Aorta (tissue), 5 donors: ENCODE measurements at regions not wholly inside any gene's neighbourhood (a gene's known extent, or its start where the extent isn't known, plus 50 kb on each side); places are given as distances from the start of the nearest gene placed in this dataset.
"Not testable (repeated sequence)": the region's sequence is repeated elsewhere in the genome, so short reads cannot be mapped to it uniquely, and the experiment has no call there.

Experiments used
- ATAC-seq: fragments of 200-7000 bp; cut with Tn5 transposase; one replicate; pipeline ENCODE4 v1.9.1; 2022; ENCODE audit warnings: moderate library complexity; ENCODE audit not compliant: low FRiP score
- DNase-seq, 2 donors: peaks; one replicate each; pipeline ENCODE4 v3.0.0-alpha.2; 2020
- H3K27ac ChIP-seq, 2 donors: one replicate each; pipeline ENCODE4 v1.5.1; 2013; ENCODE audit warnings: low read length in 2 of 2, mild to moderate bottlenecking in 2 of 2, moderate library complexity in 2 of 2, control low read depth in 1 of 2, inconsistent platforms in 1 of 2, low read depth in 1 of 2
- H3K27me3 ChIP-seq, 2 donors: one replicate each; pipeline ENCODE4 v1.6.1; 2013; ENCODE audit warnings: control low read depth in 1 of 2, low read length in 1 of 2, mild to moderate bottlenecking in 1 of 2, moderate library complexity in 1 of 2; ENCODE audit not compliant: insufficient read depth in 2 of 2, control insufficient read depth in 1 of 2
- H3K36me3 ChIP-seq, 2 donors: one replicate each; pipeline ENCODE4 v1.6.1; 2013; ENCODE audit warnings: control low read depth in 1 of 2, low read length in 1 of 2, mild to moderate bottlenecking in 1 of 2; ENCODE audit not compliant: insufficient read depth in 2 of 2, control insufficient read depth in 1 of 2
- H3K4me1 ChIP-seq, 2 donors: one replicate each; pipeline ENCODE4 v1.6.1; 2013; ENCODE audit warnings: low read length in 2 of 2, control low read depth in 1 of 2, mild to moderate bottlenecking in 1 of 2, moderate library complexity in 1 of 2; ENCODE audit not compliant: insufficient read depth in 2 of 2, control insufficient read depth in 1 of 2
- H3K4me3 ChIP-seq, 2 donors: one replicate each; pipeline ENCODE4 v1.5.1; 2013; ENCODE audit warnings: low read length in 2 of 2, control low read depth in 1 of 2, mild to moderate bottlenecking in 1 of 2
- H3K9me3 ChIP-seq: one replicate; pipeline ENCODE4 v1.6.1; 2013; ENCODE audit warnings: mild to moderate bottlenecking, low read length; ENCODE audit not compliant: control insufficient read depth
- WGBS, 2 donors: extraction: QIAGEN DNeasy Blood & Tissue Kit; methylation state at CpG; one replicate each; pipeline ENCODE4 v1.1.7; 2013; 5-methylcytosine and 5-hydroxymethylcytosine counted together
- intact Hi-C, 2 donors: fragments of 100-400 bp; cut with DNase I; formaldehyde crosslinking; loops; one replicate each; pipeline versions ENCODE4 v1.14.2 to v1.15.0; 2022
- donor health status: healthy with polysubstance abuse.
- donor health status: Bipolar disorder and iron deficiency.
- donor health status: DM: no; HTN: no; CAD: no.
- donor health status: DM: no; HTN: no; CAD: no.
- donor health status: DM: yes; HTN: yes; CAD: no.

DNA sequence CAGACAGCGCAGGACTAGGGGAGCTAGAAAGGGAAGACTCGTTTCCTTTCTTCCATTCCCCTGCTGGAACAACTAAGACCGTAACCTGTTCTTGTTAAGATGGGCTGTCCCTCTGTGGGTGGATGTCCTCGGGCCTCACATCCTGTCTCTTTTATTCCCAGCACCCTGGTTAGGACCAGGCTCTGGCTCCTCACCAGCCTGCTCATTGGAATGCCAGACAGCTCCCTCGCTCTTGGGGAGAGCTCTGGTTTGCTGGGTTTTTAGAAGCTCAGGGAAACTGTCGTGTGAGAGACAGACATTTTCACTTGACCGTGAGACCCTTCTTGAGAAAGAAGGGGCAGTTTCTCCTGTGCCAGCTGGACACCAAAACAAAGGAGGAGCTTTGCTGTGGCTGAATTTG is 58.1 kb upstream of the HABP2 start:
- Histone ChIP-seq H3K9me3 (no peaks in the 10 kb centered on the region), H3K4me3 (no peak overlapping the region), H3K36me3 (no peaks in the 10 kb centered on the region), H3K27me3 (no peaks in the 10 kb centered on the region), H3K27ac (peak overlapping the region in 1 of 2 donors; percentile 86), H3K4me1 (peaks cover 5 to 33% of the 10 kb centered on the region in 2 donors)
- intact Hi-C loops = no loop called here
- ATAC-seq (no peak), DNase-seq (no peak)
- WGBS, 2 donors = 29 to 32% methylated on average over 7 of the region's 7 CpGs

DNA sequence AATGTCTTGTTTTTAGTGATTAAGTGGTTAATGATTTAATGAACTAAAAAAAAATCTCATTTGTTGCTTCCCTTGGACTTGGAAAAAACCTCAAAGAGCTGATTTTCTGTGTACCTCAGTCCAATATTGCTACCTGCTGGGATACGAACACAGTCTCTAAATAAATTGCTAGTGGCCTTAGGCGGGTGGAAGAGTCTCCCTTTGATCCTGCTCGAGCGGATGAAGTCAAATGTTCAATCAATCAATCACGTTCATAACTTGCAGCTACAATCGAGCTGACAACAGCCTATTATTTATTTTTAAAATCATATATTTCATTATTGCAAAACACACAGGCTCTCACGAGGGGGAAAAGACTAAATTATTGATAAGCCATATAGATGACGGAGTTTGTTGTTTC is 57.3 kb upstream of the HABP2 start:
- H3K4me3 ChIP-seq = no peak overlapping the region
- peak overlapping the region in 1 of 2 donors; percentile 11 for H3K27ac ChIP-seq
- DNase-seq (no peak), ATAC-seq (no peak)
- H3K27me3 ChIP-seq = no peaks in the 10 kb centered on the region
- H3K36me3 ChIP-seq = no peaks in the 10 kb centered on the region
- intact Hi-C loops = no loop called here
- H3K9me3 ChIP-seq = no peaks in the 10 kb centered on the region
- WGBS, 2 donors = 84 to 91% methylated on average over 8 of the region's 8 CpGs
- peaks cover 5 to 28% of the 10 kb centered on the region in 2 donors for H3K4me1 ChIP-seq

DNA sequence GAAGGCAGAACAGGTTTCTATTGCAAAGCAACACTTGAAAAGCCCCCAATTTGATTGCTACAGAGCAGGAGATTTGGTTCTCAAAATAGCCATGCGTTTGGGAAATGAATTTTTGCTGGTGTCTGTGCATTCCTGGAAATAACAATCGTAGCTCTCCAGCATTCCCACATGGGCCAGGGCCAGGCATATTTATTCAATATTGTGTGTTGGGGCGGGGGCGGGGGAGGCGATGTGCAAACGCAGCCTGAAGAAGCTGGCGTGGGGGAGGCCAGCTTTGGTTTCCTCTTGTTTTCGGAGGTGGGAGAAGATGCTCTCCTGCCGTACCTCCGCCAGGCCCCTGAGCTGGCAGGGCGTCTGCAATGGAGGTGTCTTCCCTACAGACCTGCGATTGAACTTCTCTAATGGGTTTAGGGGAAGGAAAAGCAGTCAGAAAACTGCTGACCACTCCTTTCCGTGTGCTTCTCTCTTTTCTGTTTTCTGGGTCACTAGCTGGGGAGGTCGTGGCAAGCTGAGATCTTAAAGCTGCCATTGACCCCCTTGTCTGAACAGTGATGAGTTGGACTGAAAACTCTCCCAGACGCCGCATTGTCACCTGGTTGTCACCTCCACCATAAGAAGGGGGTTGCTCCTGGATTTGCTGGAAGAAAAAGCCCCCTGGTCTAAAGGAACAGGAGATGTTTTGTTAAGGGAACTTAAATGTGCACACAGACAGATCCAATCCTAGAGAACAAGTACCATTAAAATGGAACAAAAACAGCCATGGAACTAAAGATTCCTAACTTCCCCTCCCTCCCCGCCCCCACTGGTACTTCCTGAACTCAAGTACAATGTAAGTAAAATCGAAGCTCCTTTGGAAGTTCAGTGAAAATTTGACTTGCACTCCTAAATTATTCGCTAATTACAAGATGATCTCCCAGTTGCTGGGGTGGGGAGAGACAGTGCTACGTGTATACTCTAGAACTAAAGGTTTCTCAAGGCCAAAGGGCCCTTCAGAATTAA is 56.4 kb upstream of the HABP2 start:
- H3K27me3 ChIP-seq = no peaks in the 10 kb centered on the region
- no peak for ATAC-seq
- peak overlapping the region in 1 of 2 donors; percentile 42 for H3K27ac ChIP-seq
- H3K36me3 ChIP-seq = no peaks in the 10 kb centered on the region
- H3K4me1 ChIP-seq = peaks cover 2 to 21% of the 10 kb centered on the region in 2 donors
- intact Hi-C loops = no loop called here
- H3K9me3 ChIP-seq = no peaks in the 10 kb centered on the region
- no peak overlapping the region for H3K4me3 ChIP-seq
- DNase-seq = no peak
- 62 to 63% methylated on average over 20 of the region's 20 CpGs for WGBS, 2 donors

- Histone ChIP-seq H3K27me3 (no peaks in the 10 kb centered on the region), H3K4me3 (no peak overlapping the region), H3K9me3 (no peaks in the 10 kb centered on the region), H3K27ac (no peak overlapping the region), H3K4me1 (peaks cover 0 to 19% of the 10 kb centered on the region in 2 donors), H3K36me3 (no peaks in the 10 kb centered on the region)
- 83 to 84% methylated on average over 8 of the region's 8 CpGs for WGBS, 2 donors
- intact Hi-C loops = no loop called here
- no peak for ATAC-seq
- DNase-seq = no peak
These were observed 55.7 kb upstream of the HABP2 start for GRCh38 chr10:113497198-113497597.

- WGBS, 2 donors = 9 to 12% methylated on average over 4 of the region's 4 CpGs
- H3K4me1 ChIP-seq = peaks cover 0 to 19% of the 10 kb centered on the region in 2 donors
- H3K27ac ChIP-seq = no peak overlapping the region
- no peaks in the 10 kb centered on the region for H3K36me3 ChIP-seq
- H3K4me3 ChIP-seq = no peak overlapping the region
- ATAC-seq = no peak
- H3K9me3 ChIP-seq = no peaks in the 10 kb centered on the region
- no peak for DNase-seq
- H3K27me3 ChIP-seq = no peaks in the 10 kb centered on the region
- intact Hi-C loops = no loop called here
These were observed 53.9 kb upstream of the HABP2 start for GRCh38 chr10:113498997-113499396.

DNA sequence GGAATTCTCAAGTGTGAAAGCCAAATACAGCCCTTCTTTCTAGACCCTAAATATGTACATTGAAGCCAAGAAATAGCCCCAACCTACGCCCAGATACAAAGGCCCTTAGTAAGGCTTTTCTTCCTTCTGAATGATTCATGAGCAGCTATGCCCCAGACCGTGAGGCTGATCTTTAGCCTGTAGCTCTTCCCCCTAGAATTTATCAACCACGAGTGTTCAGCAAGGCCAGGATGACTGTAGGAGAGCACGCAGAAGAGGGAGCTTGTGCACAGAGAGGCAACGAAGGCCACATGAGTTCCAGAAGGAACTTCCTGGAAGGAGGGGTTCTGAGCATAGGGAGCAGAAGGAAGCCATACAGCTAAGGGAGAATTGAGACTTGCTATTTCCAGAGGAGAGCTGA is 53.0 kb upstream of the HABP2 start:
- Histone ChIP-seq H3K27ac (no peak overlapping the region), H3K4me1 (peaks cover 0 to 19% of the 10 kb centered on the region in 2 donors), H3K27me3 (no peaks in the 10 kb centered on the region), H3K36me3 (no peaks in the 10 kb centered on the region), H3K9me3 (no peaks in the 10 kb centered on the region), H3K4me3 (no peak overlapping the region)
- WGBS, 2 donors = 88 to 90% methylated on average over 5 of the region's 5 CpGs
- intact Hi-C loops = no loop called here
- ATAC-seq (no peak), DNase-seq (no peak)

DNA sequence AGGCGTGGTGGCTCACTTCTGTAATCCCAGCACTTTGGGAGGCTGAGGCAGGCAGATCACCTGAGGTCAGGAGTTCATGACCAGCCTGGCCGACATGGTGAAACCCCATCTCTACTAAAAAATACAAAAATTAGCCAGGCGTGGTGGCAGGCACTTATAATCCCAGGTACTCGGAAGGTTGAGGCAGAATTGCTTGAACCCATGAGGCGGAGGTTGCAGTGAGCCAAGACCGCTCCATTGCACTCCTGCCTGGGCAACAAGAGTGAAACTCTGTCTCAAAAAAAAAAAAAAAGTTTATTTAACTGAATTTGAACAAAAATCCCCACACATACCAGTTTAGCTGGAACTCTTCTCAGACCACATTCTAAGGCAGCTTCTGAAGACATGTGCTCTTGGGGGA is 51.8 kb upstream of the HABP2 start:
- intact Hi-C loops, ATAC-seq, DNase-seq, H3K27me3 ChIP-seq, H3K36me3 ChIP-seq, H3K4me3 ChIP-seq, H3K27ac ChIP-seq, H3K9me3 ChIP-seq: not testable (repeated sequence)
- 95% methylated on average over 6 of the region's 6 CpGs for WGBS, 2 donors
- peaks cover 0 to 15% of the 10 kb centered on the region in 2 donors for H3K4me1 ChIP-seq
